ENCODE measurements at regions not wholly inside any gene's neighbourhood (a gene's known extent, or its start where the extent isn't known, plus 50 kb on each side); places are given as distances from the start of the nearest gene placed in this dataset.

- TF ChIP-seq GABPA (IDR thresholded peaks at IDR 0.05; ENCODE audit: borderline replicate concordance, insufficient read depth, low read length) (no peak), SIX5 (IDR thresholded peaks at IDR 0.05; ENCODE audit: low read depth, low read length) (no peak), SUZ12 (IDR thresholded peaks at IDR 0.05; ENCODE audit: low read length) (no peak), USF2 (IDR thresholded peaks at IDR 0.05; ENCODE audit: low read length) (no peak), BCL11A (IDR thresholded peaks at IDR 0.05; ENCODE audit: low read depth in 2 of 2, low read length in 2 of 2) (no peak)
These were observed 80.2 kb downstream of the FZD10 start (continued) for GRCh38 chr12:130242506-130242905.

All from H1 (cell line).